AG10803 (cell line): ENCODE measurements at regions not wholly inside any gene's neighbourhood (a gene's known extent, or its start where the extent isn't known, plus 50 kb on each side); places are given as distances from the start of the nearest gene placed in this dataset.

Source experiments
- DNase-seq: peaks from one replicate; pipeline ENCODE4 v3.0.0; 2010; ENCODE audit warnings: low read depth
- H3K4me3 ChIP-seq: 2 replicates; pipeline ENCODE4 v1.5.1; 2011; ENCODE audit warnings: mild to moderate bottlenecking, low read length, control low read depth
- CTCF ChIP-seq: conservative IDR thresholded peaks from 2 replicates; pipeline ENCODE4 v1.5.1; 2011; ENCODE audit warnings: mild to moderate bottlenecking, low read length, control low read depth, inconsistent platforms

- DNase-seq, result no peak
- no peak for TF ChIP-seq CTCF
- H3K4me3 ChIP-seq, result no peak overlapping the region
Measured at GRCh38 chr16:22625967-22626366, 115.3 kb downstream of the NPIPB5 start.

GRCh38 chr16:22627043-22627442 is 116.4 kb downstream of the NPIPB5 start:
- no peak for DNase-seq
- no peak for TF ChIP-seq CTCF

GRCh38 chr16:22628994-22629393 is 118.3 kb downstream of the NPIPB5 start:
- no peak for DNase-seq
- no peak overlapping the region for H3K4me3 ChIP-seq
- no peak for TF ChIP-seq CTCF

More at GRCh38 chr16:22627043-22627442, 116.4 kb downstream of the NPIPB5 start:
- H3K4me3 ChIP-seq, result no peak overlapping the region

- H3K4me3 ChIP-seq, result no peak overlapping the region
- no peak for TF ChIP-seq CTCF
- no peak for DNase-seq
Measured at GRCh38 chr16:22630242-22630641, 119.6 kb downstream of the NPIPB5 start.

- no peak overlapping the region for H3K4me3 ChIP-seq
- no peak for DNase-seq
- no peak for TF ChIP-seq CTCF
Measured at GRCh38 chr16:22631264-22631663, 120.6 kb downstream of the NPIPB5 start.

GRCh38 chr16:22632606-22633005 is 121.9 kb downstream of the NPIPB5 start:
- no peak overlapping the region for H3K4me3 ChIP-seq
- TF ChIP-seq CTCF, result no peak
- no peak for DNase-seq

- DNase-seq, result no peak
- TF ChIP-seq CTCF, result no peak
- no peak overlapping the region for H3K4me3 ChIP-seq
Measured at GRCh38 chr16:22633280-22633679, 122.6 kb downstream of the NPIPB5 start.
